AG04449 (cell line): ENCODE measurements at regions not wholly inside any gene's neighbourhood (a gene's known extent, or its start where the extent isn't known, plus 50 kb on each side); places are given as distances from the start of the nearest gene placed in this dataset.
A peak's percentile ranks its signal among the peaks of the same experiment; 100 is the strongest.

Source experiments
- CTCF ChIA-PET: fragments of 350-600 bp; formaldehyde crosslinking; extraction: SDS; loops from one replicate; lab custom pipeline; 2021; ENCODE audit warnings: antibody characterized with exemption; lab: Yijun Ruan, JAX
- POLR2A ChIA-PET: fragments of 400-600, 350-600 bp; formaldehyde crosslinking; extraction: SDS; loops from one replicate; lab custom pipeline; 2020; ENCODE audit warnings: antibody characterized with exemption, inconsistent platforms; lab: Yijun Ruan, JAX
- DNase-seq: peaks from one replicate; pipeline ENCODE4 v3.0.0-alpha.2; 2010; ENCODE audit warnings: low read depth, low spot score
- H3K4me3 ChIP-seq: 2 replicates; pipeline ENCODE4 v1.5.1; 2011; ENCODE audit warnings: low read depth, mild to moderate bottlenecking, control low read depth, low read length
- TF ChIP-seq, protein P1 (sequence below): IDR thresholded peaks from one replicate; pipeline ENCODE4 v1.5.1; 2011; ENCODE audit warnings: mild to moderate bottlenecking, moderate library complexity, low read length, control low read depth, inconsistent platforms; ENCODE audit not compliant: insufficient read depth; ENCODE audit errors: missing control alignments

DNA sequence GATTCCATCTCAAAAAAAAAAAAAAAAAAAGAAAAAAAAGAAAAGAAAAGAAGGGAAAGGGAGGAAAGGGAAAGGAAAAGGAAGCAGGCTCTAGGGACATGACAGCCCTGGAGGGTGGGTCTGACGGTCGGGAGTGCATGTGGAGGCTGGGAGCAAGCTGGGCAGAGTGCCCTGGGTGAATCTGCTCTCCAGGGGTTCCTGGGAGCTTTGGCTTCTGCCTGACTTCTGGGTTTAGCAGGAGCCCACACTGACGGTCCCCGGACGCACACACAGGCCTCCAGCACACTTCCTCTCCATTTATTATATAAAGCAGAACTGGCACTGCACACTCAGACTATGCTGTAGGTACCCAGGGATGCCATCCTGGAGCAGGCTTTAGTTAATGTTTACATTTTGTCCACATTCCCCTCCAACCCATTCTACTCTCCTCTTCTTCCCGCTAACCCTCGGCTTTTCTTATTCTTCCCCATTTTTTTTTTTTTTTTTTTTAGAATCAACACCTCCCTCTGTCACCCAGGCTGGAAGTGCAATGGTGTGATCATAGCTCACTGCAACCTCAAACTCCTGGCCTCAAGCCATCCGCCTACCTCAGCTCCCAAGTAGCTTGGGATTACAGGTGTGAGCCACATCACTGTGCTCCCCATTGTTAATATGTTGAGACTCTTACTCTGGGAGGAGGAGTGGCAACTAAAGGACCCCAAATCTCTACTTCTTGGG is 151.1 kb upstream of the SLC1A4 start:
- CTCF ChIA-PET = interaction anchor here (1.0 to 3.1 kb wide), 5 partner anchors 9 to 192 kb away, joined by 4 to 12 read pairs (median 7); no protein-coding TSS in a partner anchor
- POLR2A ChIA-PET = interaction anchor here (0.6 to 4.1 kb wide), 9 partner anchors 15 to 251 kb away, joined by 3 to 18 read pairs (median 4); partner anchors contain the start of gene SERTAD2
- no peak for DNase-seq
- H3K4me3 ChIP-seq = no peak overlapping the region
- TF ChIP-seq, protein P1, sequence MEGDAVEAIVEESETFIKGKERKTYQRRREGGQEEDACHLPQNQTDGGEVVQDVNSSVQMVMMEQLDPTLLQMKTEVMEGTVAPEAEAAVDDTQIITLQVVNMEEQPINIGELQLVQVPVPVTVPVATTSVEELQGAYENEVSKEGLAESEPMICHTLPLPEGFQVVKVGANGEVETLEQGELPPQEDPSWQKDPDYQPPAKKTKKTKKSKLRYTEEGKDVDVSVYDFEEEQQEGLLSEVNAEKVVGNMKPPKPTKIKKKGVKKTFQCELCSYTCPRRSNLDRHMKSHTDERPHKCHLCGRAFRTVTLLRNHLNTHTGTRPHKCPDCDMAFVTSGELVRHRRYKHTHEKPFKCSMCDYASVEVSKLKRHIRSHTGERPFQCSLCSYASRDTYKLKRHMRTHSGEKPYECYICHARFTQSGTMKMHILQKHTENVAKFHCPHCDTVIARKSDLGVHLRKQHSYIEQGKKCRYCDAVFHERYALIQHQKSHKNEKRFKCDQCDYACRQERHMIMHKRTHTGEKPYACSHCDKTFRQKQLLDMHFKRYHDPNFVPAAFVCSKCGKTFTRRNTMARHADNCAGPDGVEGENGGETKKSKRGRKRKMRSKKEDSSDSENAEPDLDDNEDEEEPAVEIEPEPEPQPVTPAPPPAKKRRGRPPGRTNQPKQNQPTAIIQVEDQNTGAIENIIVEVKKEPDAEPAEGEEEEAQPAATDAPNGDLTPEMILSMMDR = no peak

DNA sequence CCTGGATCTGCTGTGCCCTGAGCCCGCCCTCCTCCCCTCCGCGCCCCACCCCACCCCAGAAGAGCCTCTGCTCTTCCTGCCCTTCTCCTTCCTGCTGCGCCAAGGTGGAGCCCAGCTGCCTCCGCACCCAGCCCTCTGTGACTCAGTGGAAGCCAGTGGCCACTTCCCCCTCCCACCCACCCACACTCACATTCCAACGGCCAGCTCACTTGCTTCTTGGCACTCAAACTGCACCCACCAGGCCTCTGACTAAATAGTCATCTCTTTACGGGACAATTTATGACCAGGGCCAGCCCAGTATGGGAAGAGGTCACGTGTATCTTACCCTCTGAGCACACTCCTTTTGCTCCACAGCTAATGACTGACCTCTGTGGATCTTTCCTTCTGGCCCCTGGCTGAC is 150.4 kb upstream of the SLC1A4 start:
- CTCF ChIA-PET = interaction anchor here (1.2 to 3.1 kb wide), 4 partner anchors 20 to 193 kb away, joined by 4 to 12 read pairs (median 8); no protein-coding TSS in a partner anchor
- no peak overlapping the region for H3K4me3 ChIP-seq

DNA sequence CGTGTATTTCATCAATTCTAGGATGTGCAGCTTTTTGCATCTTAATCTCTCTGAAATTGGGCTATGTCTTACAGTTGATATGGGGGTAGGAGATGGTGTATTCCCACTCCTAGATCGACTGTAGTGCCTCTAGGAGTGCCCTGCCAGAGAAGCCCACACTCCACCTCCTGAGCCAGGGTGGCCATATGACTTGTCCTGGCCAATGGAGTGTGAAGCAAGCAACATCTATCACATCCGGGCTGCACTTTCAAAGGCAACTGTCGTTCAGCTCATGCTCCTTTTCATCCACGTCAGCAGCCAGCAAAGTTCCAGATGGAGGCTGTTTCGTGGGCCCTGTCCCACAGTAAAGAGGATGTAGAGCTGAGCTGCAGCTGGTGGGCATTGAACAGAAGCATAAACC is 149.4 kb upstream of the SLC1A4 start:
- ChIA-PET POLR2A (interaction anchor here (0.8 to 4.1 kb wide), 3 partner anchors 20 to 186 kb away, joined by 7 to 18 read pairs (median 10); partner anchors contain the start of gene SERTAD2), CTCF (interaction anchor here (1.0 to 3.1 kb wide), 5 partner anchors 8 to 194 kb away, joined by 3 to 12 read pairs (median 7); partner anchors contain the start of gene SERTAD2)
- H3K4me3 ChIP-seq = no peak overlapping the region
- no peak for DNase-seq
- TF ChIP-seq, protein P1 = no peak

More for the DNA sequence above, 150.4 kb upstream of the SLC1A4 start:
- TF ChIP-seq, protein P1 = no peak
- DNase-seq = peak; percentile 81
- POLR2A ChIA-PET = interaction anchor here (0.6 to 4.1 kb wide), 9 partner anchors 16 to 252 kb away, joined by 3 to 18 read pairs (median 7); partner anchors contain the start of gene SERTAD2

DNA sequence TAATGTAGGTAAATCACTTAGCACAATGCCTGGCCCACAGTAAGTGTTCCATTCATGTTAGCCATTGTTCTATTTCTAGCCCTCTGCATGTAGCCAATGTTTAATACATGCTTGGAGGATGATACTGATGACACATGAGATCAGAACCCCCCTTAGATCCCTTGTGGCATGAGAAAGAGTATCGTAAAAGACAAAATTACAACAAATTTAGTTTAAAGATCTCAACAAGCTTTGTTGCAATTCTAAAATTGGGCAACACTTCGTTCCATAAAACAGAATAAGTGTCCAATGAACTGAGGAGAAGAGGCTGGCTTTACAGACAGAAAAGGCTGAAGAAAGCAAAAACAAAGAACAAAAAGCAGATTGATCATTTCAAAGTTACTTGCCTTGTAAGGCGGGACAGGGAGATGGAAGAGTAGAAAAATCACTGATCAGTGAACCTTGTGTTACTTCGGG is 148.7 kb upstream of the SLC1A4 start:
- no peak for DNase-seq
- ChIA-PET POLR2A (interaction anchor here (2.2 to 4.1 kb wide), 2 partner anchors 89 to 187 kb away, joined by 10 to 18 read pairs; partner anchors contain the start of gene SERTAD2), CTCF (interaction anchor here (1.0 to 1.3 kb wide), 2 partner anchors 8 to 187 kb away, joined by 3 to 4 read pairs; partner anchors contain the start of gene SERTAD2)
- no peak overlapping the region for H3K4me3 ChIP-seq
- TF ChIP-seq, protein P1 = no peak

DNA sequence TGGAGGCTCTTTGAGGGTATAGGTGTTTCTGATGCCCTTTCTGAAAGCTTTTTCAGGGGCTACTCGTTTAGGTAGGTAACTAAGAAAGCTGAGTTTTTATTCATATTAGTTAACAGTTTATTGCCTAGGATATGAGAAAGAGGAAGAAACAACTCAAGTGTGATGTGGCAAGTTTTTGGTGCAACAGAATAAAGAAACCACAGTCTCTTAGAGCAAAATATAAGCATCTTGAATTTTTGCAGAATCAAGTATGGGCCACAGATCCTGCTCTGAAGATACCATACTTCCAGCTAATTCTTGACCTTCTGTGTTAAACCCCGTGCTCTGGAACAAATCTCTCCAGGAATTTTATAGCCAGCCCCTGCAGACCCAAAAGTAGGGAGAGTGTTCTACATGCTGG is 147.7 kb upstream of the SLC1A4 start:
- ChIA-PET CTCF (interaction anchor here (0.6 to 1.7 kb wide), 2 partner anchors 10 to 469 kb away, joined by 3 to 7 read pairs; no protein-coding TSS in a partner anchor), POLR2A (no interaction called here)
- DNase-seq = no peak
- no peak overlapping the region for H3K4me3 ChIP-seq
- TF ChIP-seq, protein P1 = no peak

DNA sequence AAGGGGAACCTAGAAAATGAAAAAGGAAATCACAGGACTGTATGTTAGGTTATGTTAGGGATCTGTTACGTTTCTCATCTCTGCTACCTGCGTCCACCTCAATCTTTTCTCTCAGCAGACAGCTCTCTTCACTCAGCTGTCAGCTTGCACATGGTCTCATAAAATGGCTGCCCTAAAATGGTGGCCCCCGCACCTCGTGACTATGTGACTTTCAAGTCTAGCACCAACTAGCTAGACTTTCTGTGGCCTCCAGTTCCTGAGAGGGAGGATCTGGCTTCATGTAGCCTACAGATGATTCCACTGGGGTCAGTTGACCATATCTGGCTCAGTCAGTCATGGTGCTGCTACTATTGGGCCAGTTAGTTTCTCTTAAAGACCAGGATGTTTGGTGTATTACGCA is 147.2 kb upstream of the SLC1A4 start:
- CTCF ChIA-PET = interaction anchor here (0.6 to 1.7 kb wide), 3 partner anchors 11 to 469 kb away, joined by 3 to 7 read pairs (median 3); no protein-coding TSS in a partner anchor
- POLR2A ChIA-PET = no interaction called here
- H3K4me3 ChIP-seq = no peak overlapping the region
- no peak for DNase-seq
- TF ChIP-seq, protein P1 = no peak
